ENCODE measurements at regions not wholly inside any gene's neighbourhood (a gene's known extent, or its start where the extent isn't known, plus 50 kb on each side); places are given as distances from the start of the nearest gene placed in this dataset.

- no peak overlapping the region for H3K4me3 ChIP-seq (ENCODE audit: low read depth, low read length)
- no peak for DNase-seq (ENCODE audit: low read depth)
- no peak for TF ChIP-seq CTCF (IDR thresholded peaks at IDR 0.05; ENCODE audit: insufficient read depth, low read depth, low read length, missing control alignments)
Measured at GRCh38 chr15:62848632-62849050, 193.9 kb upstream of the TPM1 start.

- TF ChIP-seq CTCF (IDR thresholded peaks at IDR 0.05; ENCODE audit: insufficient read depth, low read depth, low read length, missing control alignments): no peak
- H3K4me3 ChIP-seq (ENCODE audit: low read depth, low read length): no peak overlapping the region
- no peak for DNase-seq (ENCODE audit: low read depth)
Measured at GRCh38 chr15:62849316-62850106, 193.0 kb upstream of the TPM1 start.

GRCh38 chr15:62850318-62850717 lies 192.2 kb upstream of the TPM1 start:
- no peak overlapping the region for H3K4me3 ChIP-seq (ENCODE audit: low read depth, low read length)
- TF ChIP-seq CTCF (IDR thresholded peaks at IDR 0.05; ENCODE audit: insufficient read depth, low read depth, low read length, missing control alignments): no peak
- DNase-seq (ENCODE audit: low read depth): no peak

GRCh38 chr15:62850791-62851291 lies 191.7 kb upstream of the TPM1 start:
- no peak for DNase-seq (ENCODE audit: low read depth)
- no peak for TF ChIP-seq CTCF (IDR thresholded peaks at IDR 0.05; ENCODE audit: insufficient read depth, low read depth, low read length, missing control alignments)

GRCh38 chr15:62853114-62853840 lies 189.3 kb upstream of the TPM1 start:
- DNase-seq (ENCODE audit: low read depth): no peak
- no peak for TF ChIP-seq CTCF (IDR thresholded peaks at IDR 0.05; ENCODE audit: insufficient read depth, low read depth, low read length, missing control alignments)
- no peak overlapping the region for H3K4me3 ChIP-seq (ENCODE audit: low read depth, low read length)

More at GRCh38 chr15:62850791-62851291, 191.7 kb upstream of the TPM1 start:
- no peak overlapping the region for H3K4me3 ChIP-seq (ENCODE audit: low read depth, low read length)

GRCh38 chr15:62853841-62854225 lies 188.7 kb upstream of the TPM1 start:
- TF ChIP-seq CTCF (IDR thresholded peaks at IDR 0.05; ENCODE audit: insufficient read depth, low read depth, low read length, missing control alignments): no peak
- DNase-seq (ENCODE audit: low read depth): no peak
- no peak overlapping the region for H3K4me3 ChIP-seq (ENCODE audit: low read depth, low read length)
